Astrocyte (in vitro differentiated cells and primary cell): ENCODE measurements at regions not wholly inside any gene's neighbourhood (a gene's known extent, or its start where the extent isn't known, plus 50 kb on each side); places are given as distances from the start of the nearest gene placed in this dataset.

Source experiments
- DNase-seq: peaks from one replicate; pipeline ENCODE4 v3.0.0-alpha.2; 2010; ENCODE audit warnings: low read depth
- FAIRE-seq: peaks from 2 replicates; lab custom pipeline; 2011; peaks lifted over from hg19 to GRCh38; lab: Jason Lieb, UNC
- H2AFZ ChIP-seq: 2 replicates; pipeline ENCODE4 v1.6.0; 2012; ENCODE audit warnings: low read depth, low read length, inconsistent platforms
- H3K27ac ChIP-seq: 2 replicates; pipeline ENCODE4 v1.5.1; 2011; ENCODE audit warnings: low read depth, low read length, inconsistent platforms
- H3K27me3 ChIP-seq: 2 replicates; pipeline ENCODE4 v1.6.0; 2011; ENCODE audit warnings: low read length, inconsistent platforms; ENCODE audit not compliant: insufficient read depth
- H3K36me3 ChIP-seq: 2 replicates; pipeline ENCODE4 v1.5.1; 2011; ENCODE audit warnings: low read length, inconsistent platforms; ENCODE audit not compliant: insufficient read depth
- H3K4me1 ChIP-seq: 2 replicates; pipeline ENCODE4 v1.5.1; 2011; ENCODE audit warnings: low read length, inconsistent platforms; ENCODE audit not compliant: insufficient read depth
- H3K4me2 ChIP-seq: 2 replicates; pipeline ENCODE4 v1.6.0; 2012; ENCODE audit warnings: low read length, inconsistent platforms
- H3K4me3 ChIP-seq: 2 replicates; pipeline ENCODE4 v1.5.1; 2011; ENCODE audit warnings: low read depth, mild to moderate bottlenecking, low read length, inconsistent platforms; ENCODE audit not compliant: insufficient read depth
- H3K79me2 ChIP-seq: 2 replicates; pipeline ENCODE4 v1.6.0; 2012; ENCODE audit warnings: mild to moderate bottlenecking, low read length, inconsistent platforms; ENCODE audit not compliant: insufficient read depth
- H3K9ac ChIP-seq: 2 replicates; pipeline ENCODE4 v1.6.0; 2012; ENCODE audit warnings: mild to moderate bottlenecking, low read length, inconsistent platforms
- H3K9me3 ChIP-seq: 2 replicates; pipeline ENCODE4 v1.5.1; 2012; ENCODE audit warnings: low read depth, mild to moderate bottlenecking, low read length, inconsistent platforms; ENCODE audit not compliant: insufficient read depth
- H4K20me1 ChIP-seq: 2 replicates; pipeline ENCODE4 v1.6.0; 2012; ENCODE audit warnings: low read length, inconsistent platforms; ENCODE audit not compliant: insufficient read depth
- H3K27ac Mint-ChIP-seq: one replicate; pipeline ENCODE4 v1.8.0; 2021; ENCODE audit warnings: mild to moderate bottlenecking, mixed read lengths; ENCODE audit not compliant: unreplicated experiment
- H3K27me3 Mint-ChIP-seq: one replicate; pipeline ENCODE4 v1.8.0; 2021; ENCODE audit warnings: low read depth, mixed read lengths; ENCODE audit not compliant: unreplicated experiment
- H3K36me3 Mint-ChIP-seq: one replicate; pipeline ENCODE4 v1.8.0; 2021; ENCODE audit warnings: low read depth, mixed read lengths; ENCODE audit not compliant: unreplicated experiment
- H3K4me1 Mint-ChIP-seq: one replicate; pipeline ENCODE4 v1.8.0; 2021; ENCODE audit warnings: low read depth, mixed read lengths; ENCODE audit not compliant: unreplicated experiment
- H3K4me3 Mint-ChIP-seq: one replicate; pipeline ENCODE4 v1.8.0; 2021; ENCODE audit warnings: mild to moderate bottlenecking, moderate library complexity, mixed read lengths; ENCODE audit not compliant: unreplicated experiment
- H3K9me3 Mint-ChIP-seq: one replicate; pipeline ENCODE4 v1.8.0; 2021; ENCODE audit warnings: mild to moderate bottlenecking, mixed read lengths; ENCODE audit not compliant: unreplicated experiment
- EZH2 ChIP-seq: IDR thresholded peaks from 2 replicates; pipeline ENCODE4 v1.6.1; 2012; ENCODE audit warnings: mild to moderate bottlenecking, low read length, inconsistent platforms; ENCODE audit not compliant: insufficient read depth
- TF ChIP-seq, protein P1 (sequence below): IDR thresholded peaks from 2 replicates; pipeline ENCODE4 v1.5.1; 2011; ENCODE audit warnings: low read depth, mild to moderate bottlenecking, inconsistent platforms, low read length, moderate library complexity; ENCODE audit not compliant: insufficient read depth

DNA sequence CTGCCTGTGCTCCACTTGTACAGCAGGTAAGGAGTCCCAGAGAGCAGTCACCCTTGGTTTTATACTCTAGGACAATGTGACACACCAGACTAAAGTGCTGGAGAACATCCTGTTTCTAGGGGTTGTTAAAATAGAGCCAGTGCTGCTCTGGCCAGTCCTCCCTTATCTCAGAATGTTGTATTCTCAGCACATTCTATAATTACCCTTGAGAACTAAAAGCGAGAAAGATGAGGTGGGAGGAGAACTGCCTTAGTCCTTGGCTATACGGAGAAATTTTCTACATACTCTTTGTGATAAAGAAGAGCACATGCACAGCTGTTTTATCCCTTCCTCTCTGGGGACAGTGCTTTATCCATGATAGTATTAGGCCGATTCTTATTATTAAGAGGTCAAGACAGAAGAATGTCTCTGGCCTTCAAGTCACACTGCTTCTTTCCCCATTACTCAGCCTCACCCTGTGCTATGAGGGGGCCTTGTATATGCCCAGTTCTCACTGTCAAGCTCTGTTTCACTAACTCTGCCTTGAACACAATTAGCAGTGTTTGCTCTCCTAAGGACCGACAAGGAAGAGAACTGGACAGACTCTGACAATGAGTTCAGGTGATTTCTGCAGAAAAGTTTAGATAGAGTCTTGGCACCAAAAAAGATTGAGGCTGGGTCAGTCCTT is 385.8 kb downstream of the TRIB2 start:
- no peak for DNase-seq
- H3K79me2 ChIP-seq, result no peaks in the 10 kb centered on the region
- H3K27me3 Mint-ChIP-seq, result no peaks in the 10 kb centered on the region
- no peaks in the 10 kb centered on the region for H3K9me3 ChIP-seq
- H3K4me1 ChIP-seq, result no peaks in the 10 kb centered on the region
- no peaks in the 10 kb centered on the region for H3K27me3 ChIP-seq
- no peak overlapping the region for H3K27ac ChIP-seq
- no peak overlapping the region for H2AFZ ChIP-seq
- no peak overlapping the region for H3K4me3 ChIP-seq
- H3K36me3 ChIP-seq, result no peaks in the 10 kb centered on the region
- no peaks in the 10 kb centered on the region for H4K20me1 ChIP-seq
- no peak overlapping the region for H3K9ac ChIP-seq
- H3K4me1 Mint-ChIP-seq, result no peaks in the 10 kb centered on the region
- no peak for TF ChIP-seq EZH2
- no peak overlapping the region for H3K27ac Mint-ChIP-seq
- H3K9me3 Mint-ChIP-seq, result peaks cover 5% of the 10 kb centered on the region
- no peak for FAIRE-seq
- H3K36me3 Mint-ChIP-seq, result no peaks in the 10 kb centered on the region
- H3K4me3 Mint-ChIP-seq, result no peak overlapping the region
- no peak overlapping the region for H3K4me2 ChIP-seq

DNA sequence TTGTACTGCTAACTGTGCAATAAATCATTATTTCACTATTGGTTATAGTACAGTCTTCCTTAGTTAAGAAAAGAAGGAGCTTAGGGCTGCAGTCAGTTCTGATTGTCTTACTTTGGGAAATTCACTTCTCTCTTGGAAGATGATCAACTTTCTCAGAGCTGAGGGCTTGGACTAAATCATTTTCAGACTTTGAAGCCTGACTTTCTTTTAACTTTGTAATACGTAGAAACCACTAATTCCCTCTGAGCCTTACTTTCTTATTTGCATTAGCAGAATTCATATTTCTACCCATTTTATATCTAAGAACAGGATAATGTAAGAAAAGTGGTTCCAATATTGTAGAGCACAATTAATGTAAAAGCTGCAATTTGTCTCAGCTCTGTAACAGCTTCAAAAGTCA is 386.4 kb downstream of the TRIB2 start:
- TF ChIP-seq, protein P1, sequence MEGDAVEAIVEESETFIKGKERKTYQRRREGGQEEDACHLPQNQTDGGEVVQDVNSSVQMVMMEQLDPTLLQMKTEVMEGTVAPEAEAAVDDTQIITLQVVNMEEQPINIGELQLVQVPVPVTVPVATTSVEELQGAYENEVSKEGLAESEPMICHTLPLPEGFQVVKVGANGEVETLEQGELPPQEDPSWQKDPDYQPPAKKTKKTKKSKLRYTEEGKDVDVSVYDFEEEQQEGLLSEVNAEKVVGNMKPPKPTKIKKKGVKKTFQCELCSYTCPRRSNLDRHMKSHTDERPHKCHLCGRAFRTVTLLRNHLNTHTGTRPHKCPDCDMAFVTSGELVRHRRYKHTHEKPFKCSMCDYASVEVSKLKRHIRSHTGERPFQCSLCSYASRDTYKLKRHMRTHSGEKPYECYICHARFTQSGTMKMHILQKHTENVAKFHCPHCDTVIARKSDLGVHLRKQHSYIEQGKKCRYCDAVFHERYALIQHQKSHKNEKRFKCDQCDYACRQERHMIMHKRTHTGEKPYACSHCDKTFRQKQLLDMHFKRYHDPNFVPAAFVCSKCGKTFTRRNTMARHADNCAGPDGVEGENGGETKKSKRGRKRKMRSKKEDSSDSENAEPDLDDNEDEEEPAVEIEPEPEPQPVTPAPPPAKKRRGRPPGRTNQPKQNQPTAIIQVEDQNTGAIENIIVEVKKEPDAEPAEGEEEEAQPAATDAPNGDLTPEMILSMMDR, result no peak
- TF ChIP-seq EZH2, result no peak
- Mint-ChIP-seq H3K9me3 (peaks cover 5% of the 10 kb centered on the region), H3K36me3 (no peaks in the 10 kb centered on the region), H3K4me3 (no peak overlapping the region), H3K27me3 (no peaks in the 10 kb centered on the region), H3K27ac (no peak overlapping the region), H3K4me1 (no peaks in the 10 kb centered on the region)
- Histone ChIP-seq H3K9me3 (no peaks in the 10 kb centered on the region), H3K4me1 (no peaks in the 10 kb centered on the region), H3K79me2 (no peaks in the 10 kb centered on the region), H3K9ac (no peak overlapping the region), H3K36me3 (no peaks in the 10 kb centered on the region), H3K27me3 (no peaks in the 10 kb centered on the region), H4K20me1 (no peaks in the 10 kb centered on the region), H2AFZ (no peak overlapping the region), H3K27ac (no peak overlapping the region), H3K4me2 (no peak overlapping the region), H3K4me3 (no peak overlapping the region)
- FAIRE-seq, result no peak
- DNase-seq, result no peak

DNA sequence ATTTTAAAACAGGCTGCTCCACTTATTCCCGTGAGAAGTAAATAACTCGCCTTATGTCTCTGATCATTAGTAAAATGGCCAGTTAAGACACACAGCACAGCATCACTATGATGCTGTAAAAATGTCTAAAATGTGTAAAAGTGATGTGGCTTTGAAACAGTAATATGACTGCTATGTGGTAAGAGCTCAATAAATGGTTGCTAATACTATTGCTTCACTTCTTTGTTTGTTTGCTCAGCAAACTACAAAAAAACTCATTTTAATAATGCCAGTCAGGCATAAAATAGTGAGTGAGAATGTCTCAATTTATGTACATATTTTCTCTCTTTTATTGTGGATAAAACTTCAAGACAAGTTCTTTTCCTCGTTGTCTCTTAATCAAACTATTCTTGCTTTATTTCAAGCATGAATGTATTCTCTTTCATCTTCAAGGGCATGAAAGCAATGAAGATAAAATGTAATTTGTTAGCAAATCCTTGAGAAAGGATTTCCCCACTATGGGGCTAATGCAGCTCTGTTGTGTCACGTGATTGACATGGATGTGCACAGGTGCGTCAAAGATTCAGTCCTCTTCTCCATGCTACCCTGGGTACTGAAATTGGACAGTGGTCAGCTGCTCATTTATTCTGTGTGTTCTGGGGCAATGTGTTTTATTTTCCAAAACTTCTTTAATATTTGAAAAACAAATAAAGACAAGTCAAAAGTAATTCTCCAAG is 387.2 kb downstream of the TRIB2 start:
- Mint-ChIP-seq H3K36me3 (no peaks in the 10 kb centered on the region), H3K27me3 (no peaks in the 10 kb centered on the region), H3K9me3 (peaks cover 3% of the 10 kb centered on the region), H3K4me3 (no peak overlapping the region), H3K4me1 (no peaks in the 10 kb centered on the region), H3K27ac (no peak overlapping the region)
- no peak for FAIRE-seq
- Histone ChIP-seq H3K4me3 (no peak overlapping the region), H3K9ac (no peak overlapping the region), H3K9me3 (no peaks in the 10 kb centered on the region), H3K79me2 (no peaks in the 10 kb centered on the region), H3K4me1 (no peaks in the 10 kb centered on the region), H4K20me1 (no peaks in the 10 kb centered on the region), H2AFZ (no peak overlapping the region), H3K27ac (no peak overlapping the region), H3K4me2 (no peak overlapping the region), H3K27me3 (no peaks in the 10 kb centered on the region), H3K36me3 (no peaks in the 10 kb centered on the region)
- TF ChIP-seq EZH2, result no peak
- TF ChIP-seq, protein P1, result no peak
- no peak for DNase-seq
